ENCODE measurements at regions not wholly inside any gene's neighbourhood (a gene's known extent, or its start where the extent isn't known, plus 50 kb on each side); places are given as distances from the start of the nearest gene placed in this dataset.
"Not testable (repeated sequence)": the region's sequence is repeated elsewhere in the genome, so short reads cannot be mapped to it uniquely, and the experiment has no call there.

GRCh38 chr7:51620706-51621105, 304.1 kb upstream of the COBL start:
- DNase-seq (ENCODE audit: low read depth), result no peak

- no peak for DNase-seq (ENCODE audit: low read depth)
Measured at GRCh38 chr7:51619880-51620279, 303.3 kb upstream of the COBL start.

GRCh38 chr7:51617686-51618085, 301.1 kb upstream of the COBL start:
- no peak for DNase-seq (ENCODE audit: low read depth)

GRCh38 chr7:51613911-51614357, 297.3 kb upstream of the COBL start:
- no peak for DNase-seq (ENCODE audit: low read depth)

GRCh38 chr7:51611937-51612336, 295.3 kb upstream of the COBL start:
- DNase-seq (ENCODE audit: low read depth), result no peak

GRCh38 chr7:51607447-51607846, 290.8 kb upstream of the COBL start:
- DNase-seq (ENCODE audit: low read depth), result no peak

GRCh38 chr7:51606601-51607154, 290.1 kb upstream of the COBL start:
- no peak for DNase-seq (ENCODE audit: low read depth)

GRCh38 chr7:51602376-51602775, 285.8 kb upstream of the COBL start:
- DNase-seq (ENCODE audit: low read depth), result no peak

- no peak for DNase-seq (ENCODE audit: low read depth)
Measured at GRCh38 chr7:51601461-51601860, 284.9 kb upstream of the COBL start.

- DNase-seq (ENCODE audit: low read depth), result not testable (repeated sequence)
Measured at GRCh38 chr7:51599935-51600334, 283.3 kb upstream of the COBL start.

GRCh38 chr7:51593628-51594027, 277.0 kb upstream of the COBL start:
- DNase-seq (ENCODE audit: low read depth), result no peak

GRCh38 chr7:51592842-51593599, 276.4 kb upstream of the COBL start:
- no peak for DNase-seq (ENCODE audit: low read depth)

GRCh38 chr7:51591223-51591622, 274.6 kb upstream of the COBL start:
- DNase-seq (ENCODE audit: low read depth), result no peak

GRCh38 chr7:51590746-51591145, 274.1 kb upstream of the COBL start:
- no peak for DNase-seq (ENCODE audit: low read depth)

- no peak for DNase-seq (ENCODE audit: low read depth)
Measured at GRCh38 chr7:51589111-51589510, 272.5 kb upstream of the COBL start.

- DNase-seq (ENCODE audit: low read depth), result no peak
Measured at GRCh38 chr7:51587604-51588003, 271.0 kb upstream of the COBL start.

- no peak for DNase-seq (ENCODE audit: low read depth)
Measured at GRCh38 chr7:51577390-51577789, 260.8 kb upstream of the COBL start.

- no peak for DNase-seq (ENCODE audit: low read depth)
Measured at GRCh38 chr7:51569581-51569980, 253.0 kb upstream of the COBL start.

- no peak for DNase-seq (ENCODE audit: low read depth)
Measured at GRCh38 chr7:51569176-51569575, 252.6 kb upstream of the COBL start.

- DNase-seq (ENCODE audit: low read depth), result no peak
Measured at GRCh38 chr7:51551070-51551469, 234.5 kb upstream of the COBL start.

- DNase-seq (ENCODE audit: low read depth), result no peak
Measured at GRCh38 chr7:51545131-51545530, 228.5 kb upstream of the COBL start.

GRCh38 chr7:51543801-51544553, 227.4 kb upstream of the COBL start:
- DNase-seq (ENCODE audit: low read depth), result no peak

- DNase-seq (ENCODE audit: low read depth), result not testable (repeated sequence)
Measured at GRCh38 chr7:51540906-51541305, 224.3 kb upstream of the COBL start.

All from stimulated activated CD8-positive, alpha-beta memory T cell treated with anti-CD3 and anti-CD28 coated beads, Interleukin-12 subunit alpha, Interleukin-12 subunit beta, amount 100 ng/mL, for 1 hour (primary cell).